HG03457 (cell line): ENCODE measurements at regions not wholly inside any gene's neighbourhood (a gene's known extent, or its start where the extent isn't known, plus 50 kb on each side); places are given as distances from the start of the nearest gene placed in this dataset.

Experiments used
- ATAC-seq: cut with Tn5 transposase; IDR thresholded peaks from one replicate; pipeline ENCODE4 v1.9.1; 2021; ENCODE audit warnings: moderate number of reproducible peaks; ENCODE audit not compliant: unreplicated experiment

DNA sequence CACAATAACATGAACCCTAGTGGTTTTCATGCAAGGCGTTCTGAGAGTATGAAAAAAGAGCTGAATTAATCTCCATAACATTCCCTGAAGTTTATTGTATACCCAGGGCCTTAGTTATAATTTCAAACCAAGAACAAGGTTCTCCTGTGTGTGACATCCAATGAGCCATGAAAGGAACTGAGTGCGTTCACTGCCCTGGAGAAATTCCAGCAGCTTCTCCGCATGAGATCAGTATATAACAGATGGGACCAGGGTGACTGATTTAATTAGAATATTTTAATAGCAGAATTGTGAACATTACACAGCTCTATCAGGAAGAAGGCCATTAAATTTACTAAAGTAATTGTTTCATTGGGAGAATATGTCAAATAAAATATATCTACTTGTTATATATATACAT, 1190.5 kb upstream of the SLC10A2 start:
- no peak for ATAC-seq

- no peak for ATAC-seq
These were observed 1187.0 kb upstream of the SLC10A2 start for GRCh38 chr13:104253063-104253680.

GRCh38 chr13:104251931-104252330, 1185.7 kb upstream of the SLC10A2 start:
- no peak for ATAC-seq

DNA sequence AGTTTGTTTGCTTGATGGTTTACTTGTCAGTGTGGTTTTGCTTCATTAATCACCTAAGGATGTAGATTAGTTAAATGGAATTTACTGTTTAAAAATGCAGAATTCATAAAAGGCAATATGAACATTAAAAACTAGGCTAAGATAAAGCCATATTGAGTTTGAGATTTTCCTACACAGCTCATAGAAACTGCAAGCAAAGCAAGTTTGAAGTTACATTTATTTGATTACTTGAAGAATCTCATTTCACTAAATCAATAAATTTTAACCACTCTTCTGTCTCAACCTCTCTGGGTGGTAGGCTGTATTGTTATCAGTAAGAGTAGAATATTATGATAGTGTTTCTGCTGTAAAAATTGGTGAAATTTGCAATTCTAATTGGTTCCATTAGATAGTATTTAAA, 1180.7 kb upstream of the SLC10A2 start:
- ATAC-seq = no peak

GRCh38 chr13:104206450-104207044, 1140.3 kb upstream of the SLC10A2 start:
- no peak for ATAC-seq

- no peak for ATAC-seq
These were observed 1138.0 kb upstream of the SLC10A2 start for GRCh38 chr13:104204177-104204576.

DNA sequence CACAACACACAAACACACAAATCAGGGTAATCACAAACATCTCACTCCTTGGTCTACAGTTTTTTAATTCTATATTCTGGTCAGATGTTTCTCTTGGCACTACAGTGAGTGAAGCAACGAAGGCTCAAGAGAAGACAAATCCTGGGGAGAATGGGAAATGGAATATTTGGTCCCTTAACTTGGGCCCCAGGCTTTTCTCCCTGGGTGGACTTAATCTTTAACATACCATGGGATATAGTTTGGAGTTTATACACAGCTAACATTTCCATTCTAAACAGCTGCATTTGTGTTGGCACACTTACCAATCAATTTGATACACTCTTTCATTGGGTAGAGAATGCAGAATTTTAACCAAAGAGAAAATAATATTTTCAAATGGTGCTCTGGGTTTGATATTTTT, 1132.6 kb upstream of the SLC10A2 start:
- ATAC-seq = no peak

DNA sequence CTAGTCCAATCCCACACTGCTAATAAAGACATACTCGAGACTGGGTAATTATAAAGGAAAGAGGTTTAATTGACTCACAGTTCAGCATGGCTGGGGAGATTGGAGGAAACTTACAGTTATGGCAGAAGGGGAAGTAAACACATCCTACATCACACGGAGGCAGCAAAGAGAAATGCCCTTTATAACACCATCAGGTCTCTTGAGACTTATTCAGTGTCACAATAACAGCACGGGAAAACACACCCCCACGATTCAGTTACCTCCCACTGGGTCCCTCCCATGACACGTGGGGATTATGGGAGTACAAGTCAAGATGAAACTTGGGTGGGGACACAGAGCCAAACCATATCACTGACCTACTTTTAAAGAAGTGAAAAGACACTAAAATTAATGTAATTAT, 1130.4 kb upstream of the SLC10A2 start:
- no peak for ATAC-seq

- ATAC-seq = no peak
These were observed 1115.5 kb upstream of the SLC10A2 start for GRCh38 chr13:104181526-104182231.

- no peak for ATAC-seq
These were observed 1104.9 kb upstream of the SLC10A2 start for GRCh38 chr13:104170980-104171555.

GRCh38 chr13:104163866-104164630, 1097.8 kb upstream of the SLC10A2 start:
- no peak for ATAC-seq

GRCh38 chr13:104160536-104160935, 1094.3 kb upstream of the SLC10A2 start:
- ATAC-seq = no peak

DNA sequence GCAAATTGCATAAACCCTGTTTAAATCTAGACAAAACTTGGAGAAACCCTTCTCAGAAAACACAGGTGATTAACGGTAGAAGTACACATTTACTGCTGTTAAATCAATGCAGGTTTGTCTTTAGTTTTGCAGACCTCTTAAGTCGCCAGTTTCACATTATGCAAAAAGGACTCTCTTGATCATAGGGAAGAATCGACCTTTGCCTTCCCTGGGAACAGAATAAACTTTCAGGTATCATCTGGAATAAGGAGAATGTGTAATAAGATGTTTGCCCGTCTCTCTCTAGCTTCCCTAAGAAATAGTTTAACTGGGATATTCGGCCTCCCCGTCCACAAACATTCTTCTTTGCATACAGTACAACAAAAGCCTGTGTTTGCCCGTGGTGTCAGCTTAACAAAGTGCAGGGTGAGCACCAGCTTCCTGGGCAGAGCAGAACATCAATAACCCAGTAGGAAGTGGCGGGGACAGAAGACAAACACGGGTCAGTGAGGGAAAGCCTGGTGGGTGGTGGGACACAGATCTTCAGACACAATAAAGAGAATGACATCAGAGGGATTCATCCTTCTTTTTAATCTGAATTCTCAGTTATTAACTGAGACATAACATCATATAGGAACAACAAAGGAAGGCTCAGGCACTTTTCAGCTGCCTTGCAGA, 1077.7 kb upstream of the SLC10A2 start:
- no peak for ATAC-seq

- no peak for ATAC-seq
These were observed 1074.3 kb upstream of the SLC10A2 start for GRCh38 chr13:104140552-104140951.

- ATAC-seq = no peak
These were observed 1071.2 kb upstream of the SLC10A2 start for GRCh38 chr13:104137416-104137815.

DNA sequence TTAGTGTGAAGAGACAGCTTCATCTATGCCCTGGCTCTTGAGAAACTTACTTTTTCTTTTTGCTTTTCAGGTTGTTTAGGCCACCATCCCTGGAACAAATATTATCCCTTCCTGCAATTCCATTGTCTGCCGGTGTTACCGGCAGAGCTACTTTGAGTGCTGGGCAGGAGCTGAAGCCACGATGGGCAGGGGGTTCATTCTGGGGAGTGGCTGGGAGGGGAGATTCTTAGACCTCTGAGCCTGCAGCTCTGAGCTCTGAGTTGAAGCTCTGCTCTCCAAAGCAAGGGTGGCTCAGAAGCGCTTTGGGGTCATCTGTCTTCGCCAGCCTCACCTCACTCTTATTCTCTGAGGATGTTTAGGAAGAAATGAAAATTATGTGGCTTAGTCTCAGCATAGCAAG, 1066.6 kb upstream of the SLC10A2 start:
- no peak for ATAC-seq

DNA sequence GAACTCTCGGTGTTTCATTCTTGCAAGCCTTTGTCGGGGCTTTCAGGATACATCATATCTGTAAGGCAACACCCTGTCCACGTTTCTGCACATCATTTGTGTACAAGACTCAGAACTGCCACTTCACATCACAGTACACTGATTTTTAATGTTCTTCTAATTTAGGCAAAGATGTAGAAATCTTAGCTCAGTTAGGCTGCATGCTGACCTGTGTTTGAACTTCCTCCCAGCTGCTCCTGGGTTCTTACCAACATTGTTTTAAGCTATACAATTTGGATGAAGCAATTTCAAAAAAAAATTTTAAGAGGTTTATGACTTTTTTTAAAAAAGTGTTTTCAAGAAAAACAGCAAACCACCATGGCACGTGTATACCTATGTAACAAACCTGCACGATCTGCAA, 1047.9 kb upstream of the SLC10A2 start:
- no peak for ATAC-seq

GRCh38 chr13:104111031-104111430, 1044.8 kb upstream of the SLC10A2 start:
- no peak for ATAC-seq

- ATAC-seq = no peak
These were observed 1040.6 kb upstream of the SLC10A2 start for GRCh38 chr13:104106705-104107393.
